ENCODE measurements at regions not wholly inside any gene's neighbourhood (a gene's known extent, or its start where the extent isn't known, plus 50 kb on each side); places are given as distances from the start of the nearest gene placed in this dataset.

DNA sequence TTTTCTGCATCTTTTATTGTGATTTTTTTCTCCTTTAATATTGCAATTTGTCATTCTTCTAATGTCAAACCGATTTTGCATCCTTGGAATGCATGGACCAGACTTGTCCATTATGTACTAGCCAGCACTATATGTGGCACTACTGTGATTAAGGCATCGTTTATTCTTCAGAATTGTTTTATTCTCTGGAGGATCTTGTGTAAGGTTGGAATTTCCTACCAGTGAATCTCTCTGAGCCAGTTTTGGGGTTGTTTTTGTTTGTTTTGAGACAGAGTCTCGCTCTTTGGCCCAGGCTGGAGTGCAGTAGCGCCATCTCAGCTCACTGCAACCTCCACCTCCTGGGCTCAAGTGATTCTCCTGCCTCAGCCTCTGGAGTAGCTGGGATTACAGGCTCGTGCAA, 58.5 kb downstream of the IGLL5 start:
- Histone ChIP-seq H3K9me3 (replicated peaks; ENCODE audit: control insufficient read depth, low read depth, low read length) (no peaks in the 10 kb centered on the region), H3K4me3 (ENCODE audit: low read length) (no peak overlapping the region), H3K4me1 (ENCODE audit: control insufficient read depth, insufficient read depth, low read length) (peaks cover 4% of the 10 kb centered on the region), H3K36me3 (ENCODE audit: control insufficient read depth, insufficient read depth, low read length) (no peaks in the 10 kb centered on the region), H3K27me3 (ENCODE audit: control insufficient read depth, insufficient read depth, low read length) (no peaks in the 10 kb centered on the region), H3K27ac (ENCODE audit: low read length) (no peak overlapping the region)
- WGBS (ENCODE audit: insufficient coverage): no CpG with 5 or more reads among the region's 5 CpGs
- no peak for DNase-seq

DNA sequence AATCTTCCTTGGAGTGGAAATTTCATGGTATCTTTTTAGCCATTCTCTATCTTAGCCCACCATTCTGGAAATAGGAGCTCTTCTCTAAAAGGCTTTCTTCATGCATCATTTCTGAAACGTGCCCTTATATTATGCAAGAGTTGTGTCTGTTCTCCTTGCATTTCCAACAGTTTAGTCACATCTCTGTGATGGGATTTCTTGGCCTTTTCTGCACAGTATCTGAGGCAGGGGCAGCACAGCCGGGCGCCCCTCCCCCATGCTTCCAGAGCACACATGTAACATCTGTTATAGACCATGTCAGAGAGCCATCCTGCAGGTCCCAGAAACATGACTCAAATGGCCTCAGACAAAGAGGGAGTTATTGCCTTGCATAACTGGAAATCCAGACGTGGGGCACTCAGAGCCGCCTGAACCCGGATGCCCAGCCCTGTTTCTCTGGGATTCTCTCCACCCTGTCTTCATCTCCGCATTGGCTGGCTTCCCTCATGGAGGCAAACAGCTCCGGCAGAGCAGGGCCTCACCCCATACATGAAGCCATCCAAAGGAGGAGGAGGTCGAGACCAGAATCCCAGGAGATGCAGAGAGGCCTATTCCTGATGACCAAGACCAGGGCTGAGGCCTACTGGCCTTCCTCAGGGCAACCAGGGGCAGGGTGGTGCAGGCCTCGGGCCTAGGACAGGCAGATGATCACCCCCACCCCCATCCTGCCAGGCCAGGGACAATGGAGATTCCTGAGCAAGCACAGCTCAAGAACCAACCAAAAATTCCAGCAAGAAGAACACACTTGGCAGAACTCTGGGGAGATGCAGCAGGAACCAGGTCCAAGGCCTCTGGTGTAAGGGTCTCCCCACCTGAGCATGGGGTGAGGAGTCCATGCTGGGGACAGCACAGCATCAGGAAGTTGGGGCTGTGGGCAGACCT, 61.3 kb downstream of the IGLL5 start:
- no peaks in the 10 kb centered on the region for H3K9me3 ChIP-seq (replicated peaks; ENCODE audit: control insufficient read depth, low read depth, low read length)
- no peaks in the 10 kb centered on the region for H3K36me3 ChIP-seq (ENCODE audit: control insufficient read depth, insufficient read depth, low read length)
- H3K27me3 ChIP-seq (ENCODE audit: control insufficient read depth, insufficient read depth, low read length): peaks cover 7% of the 10 kb centered on the region
- no peak for DNase-seq
- no peak overlapping the region for H3K4me3 ChIP-seq (ENCODE audit: low read length)
- H3K4me1 ChIP-seq (ENCODE audit: control insufficient read depth, insufficient read depth, low read length): peaks cover 4% of the 10 kb centered on the region
- WGBS (ENCODE audit: insufficient coverage): 45% methylated on average over 6 of the region's 10 CpGs
- H3K27ac ChIP-seq (ENCODE audit: low read length): no peak overlapping the region

DNA sequence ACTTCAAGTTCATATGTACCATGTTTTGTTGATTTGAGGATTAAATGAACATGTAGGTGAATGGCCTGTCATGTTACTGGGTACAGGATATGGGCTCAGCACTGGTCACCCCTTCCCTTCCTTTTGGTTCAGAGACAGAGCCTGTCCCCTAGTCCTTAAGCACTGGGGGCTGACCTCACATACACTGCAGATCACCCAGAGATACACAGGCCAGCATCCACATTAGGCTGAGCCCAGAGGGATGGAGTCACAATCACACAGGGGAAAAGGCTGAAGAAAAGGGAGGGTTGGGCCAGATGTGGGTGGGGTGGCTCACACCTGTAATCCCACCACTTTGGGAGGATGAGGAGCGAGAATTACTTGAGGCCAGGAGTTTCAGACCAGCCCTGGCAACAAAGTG, 62.3 kb downstream of the IGLL5 start:
- H3K36me3 ChIP-seq (ENCODE audit: control insufficient read depth, insufficient read depth, low read length): no peaks in the 10 kb centered on the region
- no peak overlapping the region for H3K27ac ChIP-seq (ENCODE audit: low read length)
- H3K9me3 ChIP-seq (replicated peaks; ENCODE audit: control insufficient read depth, low read depth, low read length): no peaks in the 10 kb centered on the region
- H3K27me3 ChIP-seq (ENCODE audit: control insufficient read depth, insufficient read depth, low read length): peaks cover 11% of the 10 kb centered on the region
- H3K4me1 ChIP-seq (ENCODE audit: control insufficient read depth, insufficient read depth, low read length): peaks cover 4% of the 10 kb centered on the region
- no peak for DNase-seq
- H3K4me3 ChIP-seq (ENCODE audit: low read length): no peak overlapping the region
- WGBS (ENCODE audit: insufficient coverage): no CpG with 5 or more reads among the region's 1 CpG

DNA sequence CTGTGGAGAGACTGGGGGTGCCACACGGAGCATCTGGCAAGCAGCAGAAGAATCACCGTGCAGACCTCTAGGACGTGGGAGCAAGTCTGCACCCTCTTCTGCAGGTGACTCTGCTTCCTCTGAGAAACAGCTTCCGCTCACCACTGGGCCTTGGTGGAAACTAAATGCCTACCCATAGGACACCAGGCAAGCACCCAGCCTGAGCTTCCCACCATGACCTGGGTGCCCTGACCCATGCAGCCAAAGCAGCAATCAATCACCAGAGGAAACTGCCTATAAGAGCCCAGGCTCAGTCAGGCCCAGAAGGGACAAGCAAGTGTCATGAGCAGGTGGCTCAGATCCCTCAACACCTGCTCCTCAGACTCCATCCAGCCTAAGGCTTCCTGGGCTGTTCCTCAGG, 63.4 kb downstream of the IGLL5 start:
- Histone ChIP-seq H3K36me3 (ENCODE audit: control insufficient read depth, insufficient read depth, low read length) (no peaks in the 10 kb centered on the region), H3K4me3 (ENCODE audit: low read length) (no peak overlapping the region), H3K27ac (ENCODE audit: low read length) (no peak overlapping the region), H3K9me3 (replicated peaks; ENCODE audit: control insufficient read depth, low read depth, low read length) (no peaks in the 10 kb centered on the region), H3K4me1 (ENCODE audit: control insufficient read depth, insufficient read depth, low read length) (peaks cover 4% of the 10 kb centered on the region), H3K27me3 (ENCODE audit: control insufficient read depth, insufficient read depth, low read length) (peaks cover 13% of the 10 kb centered on the region)
- WGBS (ENCODE audit: insufficient coverage): 90% methylated on average over 4 of the region's 4 CpGs
- no peak for DNase-seq

DNA sequence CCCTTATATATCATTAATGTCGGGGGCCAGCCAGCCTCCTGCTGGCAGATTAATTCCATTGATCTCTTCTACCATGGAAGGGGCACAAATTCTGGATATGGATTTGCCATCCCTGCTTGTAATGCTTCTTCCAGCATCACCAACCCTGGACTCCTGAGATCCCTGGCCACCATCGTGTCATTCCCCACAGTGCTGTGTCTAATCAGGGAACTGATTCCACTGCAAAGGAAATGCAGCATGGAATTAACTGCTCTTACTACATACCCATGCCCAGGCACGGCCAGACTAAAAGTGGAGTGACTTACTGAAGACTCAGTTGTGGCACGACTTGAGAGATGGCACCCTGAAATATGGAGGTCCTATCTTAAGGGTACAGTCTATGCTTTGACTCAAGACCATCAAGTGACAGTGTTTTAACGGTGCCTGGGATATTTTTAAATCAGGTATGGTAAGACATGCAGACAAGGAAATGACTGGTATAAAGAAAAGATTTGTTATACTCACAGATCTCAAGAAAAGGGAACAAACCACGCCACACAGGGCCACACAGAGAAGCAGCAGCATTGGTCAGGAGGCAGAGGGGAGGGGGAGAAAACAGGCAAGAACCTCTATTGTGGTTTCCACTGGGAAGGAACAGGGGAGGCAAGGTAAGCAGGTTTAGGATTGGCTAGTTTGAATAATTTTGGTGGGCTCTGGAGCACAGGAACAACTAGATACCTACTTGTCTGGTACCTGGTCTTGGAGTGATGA, 65.1 kb downstream of the IGLL5 start:
- no peak overlapping the region for H3K27ac ChIP-seq (ENCODE audit: low read length)
- no peaks in the 10 kb centered on the region for H3K9me3 ChIP-seq (replicated peaks; ENCODE audit: control insufficient read depth, low read depth, low read length)
- peaks cover 4% of the 10 kb centered on the region for H3K4me1 ChIP-seq (ENCODE audit: control insufficient read depth, insufficient read depth, low read length)
- DNase-seq: no peak
- WGBS (ENCODE audit: insufficient coverage): 64% methylated on average over 5 of the region's 6 CpGs
- H3K27me3 ChIP-seq (ENCODE audit: control insufficient read depth, insufficient read depth, low read length): peaks cover 13% of the 10 kb centered on the region
- no peak overlapping the region for H3K4me3 ChIP-seq (ENCODE audit: low read length)
- no peaks in the 10 kb centered on the region for H3K36me3 ChIP-seq (ENCODE audit: control insufficient read depth, insufficient read depth, low read length)

DNA sequence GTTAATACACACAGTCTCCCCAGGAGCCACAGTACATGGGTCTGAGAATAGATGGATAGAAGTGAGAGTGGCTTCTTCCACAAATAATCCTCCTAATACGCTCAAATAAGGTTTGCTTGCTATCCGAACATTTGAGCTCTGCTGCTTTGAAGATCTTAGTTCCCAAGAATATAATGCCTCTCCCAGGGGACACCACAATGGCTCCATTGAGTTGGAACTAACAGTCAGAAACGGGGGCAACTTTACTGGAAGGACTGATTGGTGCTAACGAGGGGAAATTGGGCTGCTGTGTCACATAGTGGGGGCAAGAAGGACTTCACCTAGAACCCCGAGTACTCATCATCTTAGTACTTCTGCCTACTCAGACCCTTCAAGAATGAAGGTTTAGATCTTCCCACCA, 66.2 kb downstream of the IGLL5 start:
- H3K9me3 ChIP-seq (replicated peaks; ENCODE audit: control insufficient read depth, low read depth, low read length): no peaks in the 10 kb centered on the region
- H3K4me1 ChIP-seq (ENCODE audit: control insufficient read depth, insufficient read depth, low read length): peaks cover 4% of the 10 kb centered on the region
- H3K4me3 ChIP-seq (ENCODE audit: low read length): no peak overlapping the region
- DNase-seq: no peak
- WGBS (ENCODE audit: insufficient coverage): no CpG with 5 or more reads among the region's 5 CpGs
- no peak overlapping the region for H3K27ac ChIP-seq (ENCODE audit: low read length)
- peaks cover 13% of the 10 kb centered on the region for H3K27me3 ChIP-seq (ENCODE audit: control insufficient read depth, insufficient read depth, low read length)
- no peaks in the 10 kb centered on the region for H3K36me3 ChIP-seq (ENCODE audit: control insufficient read depth, insufficient read depth, low read length)

DNA sequence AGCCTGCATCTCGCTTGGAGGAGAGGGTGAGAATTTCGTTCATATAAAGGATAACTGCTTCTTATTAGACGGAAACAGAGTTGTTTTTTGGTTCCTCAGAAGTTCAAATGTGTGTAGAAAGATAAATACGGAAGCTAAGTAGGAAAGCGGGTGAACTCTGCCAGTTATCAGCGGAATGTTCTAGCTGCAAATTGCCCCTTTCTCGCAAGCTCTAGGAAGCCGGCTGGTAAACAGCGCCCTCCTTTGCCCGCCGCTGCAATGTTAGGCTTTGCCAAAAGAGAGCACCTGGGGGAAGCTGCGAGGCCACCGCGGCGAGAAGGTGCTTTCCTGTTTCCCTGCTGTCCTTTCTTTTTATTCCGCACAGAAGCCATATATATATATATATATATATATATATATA, 67.0 kb downstream of the IGLL5 start:
- H3K27ac ChIP-seq (ENCODE audit: low read length): no peak overlapping the region
- H3K4me1 ChIP-seq (ENCODE audit: control insufficient read depth, insufficient read depth, low read length): no peaks in the 10 kb centered on the region
- H3K27me3 ChIP-seq (ENCODE audit: control insufficient read depth, insufficient read depth, low read length): peaks cover 13% of the 10 kb centered on the region
- H3K36me3 ChIP-seq (ENCODE audit: control insufficient read depth, insufficient read depth, low read length): no peaks in the 10 kb centered on the region
- WGBS (ENCODE audit: insufficient coverage): 20% methylated on average over 11 of the region's 16 CpGs
- no peak overlapping the region for H3K4me3 ChIP-seq (ENCODE audit: low read length)
- DNase-seq: no peak
- H3K9me3 ChIP-seq (replicated peaks; ENCODE audit: control insufficient read depth, low read depth, low read length): no peaks in the 10 kb centered on the region

DNA sequence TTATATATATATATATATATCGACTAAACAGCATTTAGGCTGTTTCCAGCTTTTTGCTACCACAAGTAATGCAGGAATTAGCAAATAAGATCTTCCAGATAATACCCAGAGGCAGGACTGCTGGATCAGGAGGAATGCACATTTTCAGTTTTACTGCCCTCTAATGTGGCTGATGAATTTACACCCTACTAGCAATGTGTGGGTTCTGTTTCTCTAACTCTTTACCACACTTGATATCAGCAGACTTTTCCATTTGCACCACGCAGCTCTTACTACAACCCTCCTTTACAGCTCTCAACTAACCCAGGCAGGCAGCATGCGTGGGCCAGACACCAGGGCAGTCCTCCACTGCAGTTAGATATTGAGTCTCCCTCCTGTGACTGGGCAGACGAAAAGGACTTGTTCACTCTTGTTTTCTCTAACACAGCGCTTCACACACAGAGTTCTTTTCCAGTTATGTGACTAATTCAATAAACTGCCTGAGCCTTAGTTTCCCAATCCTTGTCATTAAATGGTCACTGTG, 67.7 kb downstream of the IGLL5 start:
- WGBS (ENCODE audit: insufficient coverage): 48% methylated on average over 3 of the region's 5 CpGs
- Histone ChIP-seq H3K4me1 (ENCODE audit: control insufficient read depth, insufficient read depth, low read length) (no peaks in the 10 kb centered on the region), H3K9me3 (replicated peaks; ENCODE audit: control insufficient read depth, low read depth, low read length) (no peaks in the 10 kb centered on the region), H3K4me3 (ENCODE audit: low read length) (no peak overlapping the region), H3K27me3 (ENCODE audit: control insufficient read depth, insufficient read depth, low read length) (peaks cover 13% of the 10 kb centered on the region), H3K27ac (ENCODE audit: low read length) (no peak overlapping the region), H3K36me3 (ENCODE audit: control insufficient read depth, insufficient read depth, low read length) (no peaks in the 10 kb centered on the region)
- DNase-seq: no peak

DNA sequence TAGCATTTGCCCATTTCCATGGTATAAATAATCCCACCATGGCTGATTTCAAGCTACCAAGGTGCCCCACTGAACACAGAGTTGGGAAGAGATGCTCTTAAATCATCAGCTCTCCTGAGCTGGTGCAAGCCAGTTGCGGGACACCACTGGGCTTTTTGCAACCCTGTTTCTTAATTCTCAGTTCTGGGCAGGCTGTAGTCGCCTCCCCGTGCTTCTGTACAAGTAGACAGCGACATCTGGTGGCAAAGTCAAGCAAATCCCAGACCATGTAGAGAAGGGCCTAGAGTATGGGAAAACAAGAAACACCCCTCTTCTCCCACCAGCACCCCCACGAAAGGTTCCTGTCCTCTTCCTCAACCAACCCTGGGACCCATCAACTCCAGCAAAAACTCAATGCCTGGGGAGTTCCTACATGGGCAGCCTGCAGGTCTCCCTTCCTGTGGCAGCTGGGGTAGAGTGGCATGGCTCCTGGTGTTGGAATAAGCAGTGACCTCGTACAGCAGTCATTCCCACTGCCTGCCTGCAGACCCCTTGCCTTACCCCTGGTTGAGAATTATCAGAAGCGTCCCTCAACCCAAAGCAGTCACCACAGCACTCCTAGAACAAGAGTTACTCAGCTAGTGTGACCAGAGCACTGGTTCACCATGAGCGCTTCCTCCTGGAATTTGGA, 68.4 kb downstream of the IGLL5 start:
- Histone ChIP-seq H3K4me1 (ENCODE audit: control insufficient read depth, insufficient read depth, low read length) (no peaks in the 10 kb centered on the region), H3K27me3 (ENCODE audit: control insufficient read depth, insufficient read depth, low read length) (peaks cover 13% of the 10 kb centered on the region), H3K4me3 (ENCODE audit: low read length) (no peak overlapping the region), H3K27ac (ENCODE audit: low read length) (no peak overlapping the region), H3K9me3 (replicated peaks; ENCODE audit: control insufficient read depth, low read depth, low read length) (no peaks in the 10 kb centered on the region), H3K36me3 (ENCODE audit: control insufficient read depth, insufficient read depth, low read length) (no peaks in the 10 kb centered on the region)
- 29% methylated on average over 3 of the region's 8 CpGs for WGBS (ENCODE audit: insufficient coverage)
- DNase-seq: peak; percentile 78

DNA sequence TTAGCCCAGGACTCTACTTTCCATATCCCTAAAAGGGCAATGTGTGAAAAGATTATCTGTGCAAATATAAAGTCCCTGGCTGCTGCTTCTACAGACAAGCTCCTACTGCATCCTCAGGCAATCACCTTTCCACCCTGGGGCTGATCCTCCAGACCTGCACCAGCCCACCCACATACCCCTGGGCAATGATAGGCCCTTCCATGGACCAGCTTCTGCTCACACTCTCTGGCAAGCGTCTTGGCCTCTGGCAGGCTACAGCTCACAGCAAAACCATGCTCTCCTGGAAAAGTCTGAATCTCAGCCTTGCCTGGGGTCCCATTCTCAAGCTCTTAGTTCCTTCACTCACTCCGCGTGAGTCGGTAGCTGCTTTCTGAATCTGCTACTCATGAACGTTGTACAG, 69.5 kb downstream of the IGLL5 start:
- Histone ChIP-seq H3K4me3 (ENCODE audit: low read length) (no peak overlapping the region), H3K9me3 (replicated peaks; ENCODE audit: control insufficient read depth, low read depth, low read length) (peaks cover 2% of the 10 kb centered on the region), H3K27ac (ENCODE audit: low read length) (no peak overlapping the region), H3K27me3 (ENCODE audit: control insufficient read depth, insufficient read depth, low read length) (peaks cover 13% of the 10 kb centered on the region), H3K4me1 (ENCODE audit: control insufficient read depth, insufficient read depth, low read length) (no peaks in the 10 kb centered on the region), H3K36me3 (ENCODE audit: control insufficient read depth, insufficient read depth, low read length) (no peaks in the 10 kb centered on the region)
- no peak for DNase-seq
- WGBS (ENCODE audit: insufficient coverage): 61% methylated on average over 5 of the region's 5 CpGs

All from muscle of leg (tissue), 3 donors.